ENCODE measurements at regions not wholly inside any gene's neighbourhood (a gene's known extent, or its start where the extent isn't known, plus 50 kb on each side); places are given as distances from the start of the nearest gene placed in this dataset.

DNA sequence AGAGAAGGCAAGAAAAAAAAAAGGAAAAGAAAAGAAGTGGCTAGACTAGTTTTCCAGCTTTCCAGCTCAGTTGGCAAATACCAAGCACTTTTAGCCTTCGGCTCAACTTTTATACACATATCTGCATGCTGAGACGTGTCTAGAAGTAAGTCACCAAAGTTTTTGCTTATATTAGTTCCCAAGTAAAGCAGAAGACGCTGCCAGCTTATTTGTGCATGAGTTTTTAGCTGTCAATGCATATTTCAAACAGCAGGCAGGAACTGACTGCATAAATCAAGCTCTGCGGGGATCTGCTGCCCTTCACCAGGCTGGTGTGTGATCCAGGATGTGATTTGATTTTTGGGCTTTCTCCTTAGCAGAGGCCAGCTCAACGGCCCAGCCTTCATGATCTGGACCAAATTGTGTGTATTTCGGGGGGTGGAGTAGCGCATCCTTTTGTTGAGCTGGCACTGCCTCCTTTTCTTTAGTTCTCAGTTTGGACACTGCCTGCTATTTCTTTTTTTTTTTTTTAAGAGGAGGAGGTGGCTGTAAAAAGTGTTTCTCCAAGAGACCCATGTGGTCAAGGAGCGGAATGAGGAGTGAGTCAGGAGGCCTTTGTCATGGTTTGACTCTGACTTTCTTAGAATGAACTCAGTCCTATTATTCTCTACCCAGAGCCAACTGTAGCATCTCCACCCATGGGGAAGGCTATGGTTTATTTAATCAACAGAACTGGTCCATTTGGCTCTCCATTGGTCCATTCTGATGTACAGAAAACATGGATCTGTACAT lies 162.6 kb upstream of the XYLT1 start:
- no peak for DNase-seq

DNA sequence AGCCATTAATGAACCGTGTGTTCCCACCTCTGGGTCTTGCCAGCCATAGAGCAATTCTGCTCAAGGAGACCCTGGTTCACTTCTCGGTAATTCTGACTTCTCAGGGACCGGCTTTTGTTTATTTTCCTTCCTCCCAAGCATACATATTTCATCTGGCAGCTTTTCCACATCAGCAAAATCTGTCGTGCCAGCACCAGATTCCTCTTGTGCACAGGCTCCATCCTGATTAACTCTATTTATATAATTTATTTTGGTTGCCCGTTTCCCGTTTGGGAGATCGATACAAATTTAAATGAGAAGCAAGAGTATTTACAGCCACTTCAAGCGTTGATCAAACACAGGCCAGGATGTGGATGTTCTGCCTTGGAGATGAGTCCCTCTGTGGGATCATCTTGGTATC lies 161.9 kb upstream of the XYLT1 start:
- DNase-seq = no peak

DNA sequence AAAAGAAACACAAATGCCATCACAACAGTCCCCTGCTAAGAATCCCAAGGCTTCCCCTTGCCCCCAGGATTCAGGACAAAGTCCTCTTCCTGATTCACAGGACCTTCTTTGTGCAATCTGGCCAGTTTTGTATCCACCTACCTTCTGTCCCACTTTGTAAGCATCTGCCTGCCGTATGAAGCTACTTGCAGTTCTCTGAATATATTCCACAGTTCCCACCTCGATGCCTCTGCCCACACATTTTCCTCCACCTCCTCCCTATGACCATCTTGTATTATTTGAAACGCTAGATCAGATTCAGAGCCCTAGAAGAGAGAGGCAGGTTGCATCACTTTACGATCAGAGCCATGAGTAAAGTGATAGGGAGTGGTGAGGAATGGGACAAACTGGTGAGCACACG lies 159.2 kb upstream of the XYLT1 start:
- no peak for DNase-seq

DNA sequence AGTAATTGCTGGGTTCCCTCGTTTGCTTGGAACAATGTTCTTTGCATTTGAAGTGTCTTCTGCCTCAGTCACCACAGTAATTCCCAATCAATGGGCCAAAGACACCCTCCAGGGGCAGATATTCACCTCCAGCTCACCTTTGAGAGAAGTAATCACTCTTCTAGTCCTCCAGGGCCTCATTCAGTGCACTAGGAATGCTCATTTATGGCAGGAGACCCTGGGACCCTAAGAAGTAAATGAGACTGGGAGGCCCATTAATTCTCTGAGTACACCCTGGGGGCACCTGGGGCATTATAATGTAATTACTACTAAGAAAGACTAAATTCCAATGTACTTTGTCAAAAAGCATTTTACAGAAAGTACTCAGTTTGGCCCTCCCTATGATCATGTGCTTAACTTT lies 158.2 kb upstream of the XYLT1 start:
- DNase-seq = no peak

DNA sequence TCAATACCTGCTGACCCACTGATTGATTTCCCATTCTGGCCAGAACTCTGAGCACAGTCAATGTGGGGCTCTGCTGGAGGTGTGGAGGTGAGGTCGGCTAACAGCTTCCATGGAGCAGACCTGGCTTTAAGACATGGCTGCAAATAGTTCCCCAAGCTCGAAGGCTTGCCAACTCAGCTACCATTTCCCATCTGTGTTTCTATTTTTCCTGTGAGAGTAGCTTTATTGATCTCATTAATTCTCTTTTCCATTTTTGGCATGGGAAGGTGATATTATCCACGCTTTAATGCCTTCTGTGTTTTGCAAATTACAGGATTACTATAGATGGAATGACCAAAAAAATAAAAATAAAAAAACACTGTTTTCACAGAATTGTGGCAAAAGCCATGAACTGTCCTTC lies 151.6 kb upstream of the XYLT1 start:
- no peak for DNase-seq

DNA sequence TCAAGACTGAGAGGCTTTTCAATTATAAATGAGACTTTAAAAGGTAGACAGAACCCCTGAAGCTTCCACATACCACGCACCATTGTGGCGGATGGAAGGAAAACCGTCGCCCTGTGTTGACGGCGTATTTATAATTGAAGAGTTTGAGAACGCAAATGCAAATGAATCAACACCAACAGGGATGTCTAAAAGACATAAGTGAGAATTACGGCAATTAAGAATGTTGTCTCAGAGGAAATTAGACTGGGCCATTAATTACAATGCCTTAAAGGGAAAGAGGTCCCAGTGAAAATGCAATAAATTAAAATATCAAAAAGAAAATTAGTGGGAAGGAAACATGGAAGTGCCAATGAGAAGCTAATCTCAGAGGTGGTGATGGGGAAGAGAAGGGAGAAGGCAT lies 148.5 kb upstream of the XYLT1 start:
- DNase-seq = no peak

DNA sequence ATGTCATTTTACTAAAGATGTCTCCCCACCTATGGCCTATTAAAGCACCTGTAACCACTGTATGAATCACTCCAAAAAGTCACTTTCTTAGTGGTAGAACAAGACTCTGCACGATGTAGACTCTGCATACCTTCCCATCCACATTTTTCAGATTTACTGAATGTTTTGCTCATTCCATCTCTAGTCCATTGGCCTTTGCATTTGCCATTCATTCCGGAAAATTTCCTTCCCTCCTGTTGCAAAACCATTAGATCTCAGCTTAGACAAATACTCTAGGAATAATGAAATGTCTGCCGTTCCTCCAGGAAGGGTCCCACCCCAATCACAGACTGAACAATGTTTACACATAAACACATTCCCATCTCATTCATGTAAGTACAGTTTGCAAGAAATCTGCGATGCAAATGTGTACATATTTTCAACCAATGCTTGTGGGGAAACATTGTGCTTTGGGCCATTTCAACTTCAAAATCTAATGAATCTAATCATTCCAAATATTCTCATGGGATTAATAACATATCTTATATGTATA lies 146.3 kb upstream of the XYLT1 start:
- no peak for DNase-seq

DNA sequence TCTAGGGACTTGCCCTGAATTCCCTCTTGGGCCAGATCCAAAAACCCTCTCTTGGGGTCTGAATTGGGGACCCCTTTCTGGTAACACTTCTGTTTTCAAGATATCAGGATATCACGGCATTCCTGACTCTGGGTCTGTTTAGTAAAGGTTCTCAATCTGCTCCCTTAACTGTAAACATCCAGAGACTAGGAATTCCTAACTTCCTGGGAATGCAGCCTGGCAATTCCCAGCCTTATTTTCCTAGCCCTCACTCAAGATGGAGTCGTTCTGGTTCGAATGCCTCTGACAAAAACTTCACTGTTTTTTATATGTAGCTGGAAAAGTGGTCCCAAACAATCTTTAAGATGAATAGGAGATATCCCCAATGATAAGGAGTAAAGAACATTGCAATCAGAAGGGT lies 141.6 kb upstream of the XYLT1 start:
- DNase-seq = no peak

DNA sequence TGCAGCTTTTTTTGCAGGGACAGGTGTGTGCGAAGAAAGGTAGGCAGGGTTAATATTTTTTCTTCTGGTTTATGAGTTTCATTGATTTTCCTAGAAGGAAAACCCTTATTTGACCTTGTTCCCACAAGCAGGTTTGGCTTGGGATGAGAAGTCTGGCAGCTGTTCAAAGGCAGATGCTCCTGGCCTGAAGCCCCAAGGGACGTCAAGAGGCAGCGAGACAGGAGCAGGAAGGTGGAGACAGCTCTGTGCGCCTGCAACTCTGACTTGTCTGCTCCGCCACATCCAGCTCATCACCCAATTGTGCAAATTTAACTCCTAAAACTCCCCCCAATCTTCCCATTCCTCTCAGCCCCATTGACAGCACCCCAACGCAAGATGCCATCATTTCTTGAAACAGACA lies 136.8 kb upstream of the XYLT1 start:
- no peak for DNase-seq

DNA sequence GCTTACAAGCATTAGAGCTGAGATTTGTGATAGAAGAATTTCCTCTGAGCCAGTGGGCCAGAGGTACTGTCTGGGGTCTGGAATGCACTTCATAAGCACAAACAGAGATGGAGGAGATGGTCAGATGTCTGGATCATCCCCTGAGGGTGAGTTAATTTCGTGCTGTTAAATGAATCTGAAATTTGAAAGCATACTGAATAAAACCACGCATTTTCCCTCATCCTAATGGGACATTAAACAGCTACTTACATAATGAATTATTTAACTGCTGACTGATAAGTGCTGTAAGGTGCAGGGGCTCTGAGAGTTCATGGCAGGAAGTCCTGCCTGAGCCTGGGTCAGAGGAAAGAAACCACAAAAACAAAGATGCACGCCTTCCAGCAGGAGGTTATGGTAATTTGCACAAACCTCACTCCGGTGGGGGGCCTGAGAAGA lies 136.3 kb upstream of the XYLT1 start:
- no peak for DNase-seq

DNA sequence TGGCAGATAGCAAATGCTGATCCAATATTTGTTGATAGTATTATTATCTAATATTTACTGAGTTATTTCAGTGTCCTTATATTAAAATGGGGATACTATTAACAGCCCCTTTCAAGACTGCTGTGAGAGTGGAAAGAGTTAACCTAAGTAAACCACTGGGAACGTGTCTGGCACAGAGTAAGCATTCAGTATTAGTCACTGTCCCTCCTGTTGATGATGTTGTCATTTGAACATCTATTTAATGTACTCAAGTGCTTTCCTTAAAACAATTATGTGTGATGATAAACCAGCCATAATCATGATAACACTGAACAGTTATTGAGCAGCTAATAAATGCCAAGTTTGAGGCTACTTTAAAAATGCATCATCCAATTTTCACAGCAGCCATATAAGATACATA lies 135.7 kb upstream of the XYLT1 start:
- no peak for DNase-seq

DNA sequence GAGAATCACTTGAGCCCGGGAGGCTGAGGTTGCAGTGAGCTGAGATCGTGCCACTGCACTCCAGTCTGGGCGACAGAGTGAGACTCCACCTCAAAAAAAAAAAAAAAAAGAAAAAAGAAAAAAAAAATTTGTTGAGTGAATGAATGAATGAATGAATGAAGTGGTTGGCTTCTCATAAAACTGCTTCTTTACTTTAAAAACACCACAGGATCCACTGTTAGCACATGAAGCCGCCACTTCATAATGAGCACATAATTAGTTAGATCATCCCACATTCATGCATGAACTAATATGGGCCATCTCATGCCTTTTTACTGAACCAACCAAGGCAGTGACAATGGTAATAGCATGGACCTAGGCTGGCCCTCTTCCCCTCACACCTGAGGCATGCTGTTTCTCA lies 135.0 kb upstream of the XYLT1 start:
- DNase-seq = no peak

DNA sequence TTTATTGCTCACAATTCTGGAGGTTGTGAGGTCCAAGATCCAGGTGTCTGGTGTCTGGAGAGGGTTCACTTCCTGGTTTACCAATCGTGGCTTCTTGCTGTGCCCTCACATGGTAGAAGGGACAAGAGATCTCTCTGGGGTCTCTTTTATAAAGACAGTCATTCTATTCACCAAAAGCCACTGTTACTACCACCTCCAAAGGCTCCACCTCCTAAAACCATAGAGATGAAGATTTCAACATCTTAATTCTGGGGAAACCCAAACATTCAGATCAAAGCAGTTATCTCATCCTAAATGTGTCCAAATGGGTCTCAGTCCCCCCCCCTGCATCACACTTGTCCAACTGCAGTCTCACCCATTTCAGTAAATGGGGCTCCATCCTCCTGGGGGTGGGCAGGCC lies 132.9 kb upstream of the XYLT1 start:
- no peak for DNase-seq

DNA sequence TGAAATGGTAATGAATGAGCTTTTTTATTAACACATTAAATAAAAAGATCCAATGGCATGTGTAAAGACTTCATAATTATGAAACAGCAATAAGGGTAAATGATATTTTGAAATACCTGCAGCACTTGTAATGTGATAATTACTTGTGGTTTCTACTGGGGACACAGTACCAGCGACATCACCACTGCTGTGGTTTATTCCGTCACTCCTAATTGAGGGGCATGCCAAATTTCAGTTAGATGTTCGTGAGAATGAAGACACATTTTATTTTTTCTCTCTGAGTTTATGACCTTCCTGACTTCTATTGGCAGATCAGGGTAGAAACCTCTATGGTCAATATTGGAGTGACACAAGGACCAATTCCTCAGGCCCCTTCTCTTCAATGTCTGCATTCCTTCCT lies 131.9 kb upstream of the XYLT1 start:
- no peak for DNase-seq

DNA sequence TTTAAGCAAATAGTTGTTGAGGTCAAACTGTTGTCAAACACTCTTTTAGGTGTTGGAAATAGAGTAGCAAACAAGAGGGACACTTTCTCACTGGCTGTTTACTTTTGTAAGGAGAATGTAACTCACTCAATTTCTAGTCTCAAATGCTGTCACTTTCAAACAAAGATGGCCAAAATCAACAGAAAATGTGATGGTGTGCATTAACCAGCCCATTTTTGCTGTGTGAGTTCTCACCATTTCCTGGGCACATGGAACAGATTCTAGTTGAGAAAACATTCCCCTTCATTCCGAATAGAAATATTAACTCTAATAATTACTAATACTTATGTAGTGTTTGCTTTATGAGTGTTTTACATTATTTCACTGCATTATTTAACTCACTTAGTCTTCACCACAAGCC lies 128.2 kb upstream of the XYLT1 start:
- no peak for DNase-seq

DNA sequence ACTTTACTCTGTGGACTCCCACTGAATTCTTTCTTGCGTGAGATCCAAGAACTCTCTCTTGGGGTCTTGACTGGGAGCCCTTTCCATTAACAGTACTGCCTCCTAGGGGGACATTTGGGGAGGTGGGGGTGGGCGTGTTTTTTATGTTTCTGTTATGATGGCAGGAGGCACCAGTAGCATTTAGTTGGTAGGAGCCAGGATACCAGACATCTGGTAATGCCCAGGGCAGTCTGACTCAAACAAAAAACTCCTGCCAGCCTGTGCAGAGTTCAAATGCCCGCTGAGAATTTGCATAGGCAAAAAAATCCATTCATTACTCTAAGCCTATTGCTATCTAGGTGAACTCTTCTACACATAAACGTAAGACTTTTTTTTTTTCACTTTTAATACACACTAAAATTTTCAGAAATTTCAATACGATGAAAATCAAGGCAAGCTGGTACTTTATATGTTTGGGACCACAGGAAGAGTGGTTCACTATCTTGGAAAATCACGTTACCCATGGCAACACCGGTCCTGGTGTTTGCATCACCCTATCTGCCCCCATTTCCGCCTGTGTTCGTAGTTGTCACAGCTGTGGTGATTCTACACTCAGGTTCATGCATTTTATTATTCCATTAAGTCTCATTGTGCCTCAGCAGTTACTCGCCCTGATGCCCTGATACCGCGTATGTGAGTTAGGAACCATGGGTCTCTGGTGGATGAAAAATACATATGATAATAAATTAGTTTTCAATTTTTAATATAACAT lies 121.1 kb upstream of the XYLT1 start:
- no peak for DNase-seq

DNA sequence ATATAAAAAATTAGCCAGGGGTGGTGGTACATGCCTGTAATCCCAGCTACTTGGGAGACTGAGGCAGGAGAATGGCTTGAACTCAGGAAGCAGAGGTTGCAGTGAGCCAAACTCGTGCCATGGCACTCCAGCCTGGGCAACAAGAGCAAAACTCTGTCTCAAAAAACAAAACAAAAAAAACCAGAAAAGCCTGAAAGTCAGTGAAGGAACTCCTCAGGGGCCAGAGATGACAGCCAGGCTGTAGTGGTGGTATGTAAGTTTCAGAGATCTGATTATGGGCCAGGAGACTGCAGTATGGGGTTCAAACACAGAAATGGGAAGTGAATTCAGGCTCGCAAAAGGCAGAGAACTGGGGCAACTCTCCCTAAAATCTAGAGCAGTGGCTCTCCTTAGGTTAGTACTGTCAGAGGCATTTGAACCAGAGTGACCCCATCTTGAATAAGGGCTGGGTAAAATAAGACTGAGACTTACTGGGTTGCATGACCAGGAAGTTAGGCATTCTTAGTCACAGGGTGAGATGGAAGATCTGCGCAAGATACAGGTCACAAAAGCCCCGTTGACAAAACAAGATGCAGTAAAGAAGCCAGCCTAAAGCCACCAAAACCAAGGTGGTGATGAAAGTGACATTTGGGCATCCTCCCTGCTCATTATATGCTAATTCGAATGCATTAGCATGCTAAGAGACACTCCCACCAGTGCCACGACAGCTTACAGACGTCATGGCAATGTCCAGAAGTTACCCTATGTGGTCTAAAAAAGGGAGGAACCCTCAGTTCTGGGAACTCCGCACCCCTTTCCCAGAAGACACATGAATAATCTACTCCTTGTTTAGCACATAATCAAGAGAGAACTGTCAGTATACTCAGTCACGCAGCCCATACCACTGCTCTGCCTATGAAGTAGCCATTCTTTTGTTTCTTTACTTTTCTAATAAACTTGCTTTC lies 120.2 kb upstream of the XYLT1 start:
- DNase-seq = peak; percentile 34 to 41

DNA sequence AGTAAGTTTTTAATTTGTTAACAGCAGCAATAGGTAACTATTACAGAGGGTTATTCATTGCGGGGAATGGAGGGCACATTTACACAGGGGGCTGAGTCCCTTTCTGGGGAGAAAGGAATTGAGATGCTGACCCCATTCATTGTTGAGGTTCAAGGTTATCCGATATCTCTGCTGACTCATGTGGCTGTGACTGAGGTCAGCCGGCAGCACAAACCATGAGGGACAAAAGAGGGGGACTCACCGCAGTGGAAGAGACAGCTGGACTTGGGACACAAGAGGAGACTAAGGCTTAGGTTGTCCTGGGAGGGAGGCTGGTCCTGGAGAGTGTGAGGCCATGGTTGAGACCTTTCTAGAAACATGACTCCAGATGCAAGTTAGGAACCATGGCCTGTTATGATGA lies 119.1 kb upstream of the XYLT1 start:
- DNase-seq = no peak

DNA sequence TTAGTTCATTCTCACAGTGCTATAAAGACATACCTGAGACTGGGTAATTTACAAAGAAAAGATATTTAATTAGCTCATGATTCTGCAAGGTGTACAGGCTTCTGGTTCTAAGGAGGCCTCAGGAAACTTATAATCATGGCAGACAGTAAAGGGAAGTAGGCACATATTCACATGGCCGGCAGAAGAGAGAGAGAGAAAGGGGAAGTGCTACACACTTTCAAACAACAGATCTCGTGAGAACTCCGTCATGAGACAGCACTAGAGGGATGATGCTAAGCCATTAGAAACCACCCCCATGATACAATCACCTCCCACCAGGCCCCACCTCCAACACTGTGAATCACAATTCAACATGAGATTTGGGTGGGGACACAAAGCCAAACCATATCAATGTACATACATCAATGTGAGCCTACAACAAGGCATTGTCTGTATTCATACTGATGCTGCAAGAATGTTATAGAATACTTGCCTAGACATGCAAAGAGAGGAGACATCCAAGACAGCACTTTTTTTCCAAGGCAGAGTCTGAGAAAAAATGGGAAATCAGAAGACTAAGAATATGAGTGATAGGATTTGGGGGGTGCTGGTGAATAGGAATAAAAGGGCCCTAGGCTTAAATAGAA lies 114.8 kb upstream of the XYLT1 start:
- no peak for DNase-seq

DNA sequence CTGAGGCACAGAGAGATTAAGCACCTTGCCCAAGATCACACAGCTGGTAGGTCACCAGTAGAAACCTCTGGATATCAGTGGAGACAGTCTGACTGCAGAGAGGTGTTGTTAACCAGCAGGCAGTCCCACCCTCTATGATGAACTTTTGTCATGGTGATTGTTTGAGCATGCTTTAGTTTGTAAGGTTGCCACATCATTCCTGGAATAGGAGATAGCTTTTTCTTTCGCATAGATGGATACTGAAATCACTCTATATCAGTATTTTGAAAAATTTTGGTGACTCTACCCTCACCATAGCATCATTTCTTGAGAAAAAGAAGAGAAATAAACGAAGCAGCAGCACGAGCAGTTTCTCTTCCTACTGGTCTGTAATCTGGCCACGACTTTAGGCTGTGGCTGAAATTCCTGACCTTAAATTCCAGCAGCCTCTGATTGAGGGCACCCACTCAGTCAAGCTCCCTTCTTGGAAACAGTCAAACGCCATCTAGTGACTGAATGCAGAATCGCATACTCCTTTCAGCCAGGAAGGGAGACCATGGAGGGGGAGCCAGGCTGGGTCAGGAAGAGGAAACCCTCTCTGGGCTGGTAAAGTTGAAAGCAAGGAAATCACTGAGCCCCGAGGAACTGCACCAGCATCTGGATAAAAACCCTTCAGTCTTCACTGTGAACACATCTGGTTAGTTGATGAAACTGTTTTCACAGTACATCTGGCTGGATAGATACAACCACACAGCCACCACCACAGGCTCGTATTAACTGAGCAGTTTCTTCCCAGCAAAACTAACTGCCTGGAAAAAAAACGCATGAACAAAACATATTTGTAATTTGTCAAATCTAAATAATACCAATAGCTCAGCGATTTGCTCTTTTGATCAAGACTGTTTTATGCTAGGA lies 108.5 kb upstream of the XYLT1 start:
- DNase-seq = peak; percentile 62 to 68

DNA sequence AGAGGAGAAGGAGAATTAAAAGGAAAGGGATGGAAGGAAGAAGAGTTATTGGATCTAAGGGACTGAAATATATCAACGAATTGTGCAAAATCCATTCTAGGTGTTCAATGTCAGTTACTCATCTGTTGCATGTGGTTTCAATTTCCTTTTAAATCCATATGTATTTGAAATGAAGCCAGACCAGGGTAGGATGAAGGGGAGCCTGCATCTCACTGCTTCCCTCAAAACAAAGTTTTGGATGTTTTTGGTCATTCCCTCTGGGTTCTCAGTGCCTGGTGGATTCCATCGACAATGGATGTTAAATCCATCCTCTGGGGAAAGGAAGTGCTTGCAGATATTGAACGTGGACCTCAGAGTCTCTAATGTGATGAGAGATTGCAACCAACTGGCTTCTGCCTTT lies 103.5 kb upstream of the XYLT1 start:
- no peak for DNase-seq

DNA sequence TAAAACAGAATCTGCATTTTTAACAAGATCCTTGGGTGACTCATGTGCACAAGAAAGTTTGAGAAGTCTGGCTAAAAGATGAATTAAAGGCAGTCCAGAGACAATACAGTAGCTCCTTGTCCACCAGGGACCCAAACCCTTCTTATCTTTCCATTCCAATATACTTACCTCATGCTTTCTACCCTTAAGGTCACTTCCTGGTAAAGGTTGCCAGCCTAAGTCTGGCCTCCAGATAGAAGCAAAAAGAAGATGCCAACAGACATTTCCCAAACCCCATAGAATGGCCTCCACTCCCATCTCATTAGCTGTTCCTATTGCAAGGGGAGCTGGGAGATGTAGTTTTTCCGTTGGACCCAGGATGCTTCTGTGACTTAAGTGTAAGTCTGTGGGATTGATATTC lies 101.4 kb upstream of the XYLT1 start:
- no peak for DNase-seq
